HG03460 (cell line): ENCODE measurements at regions not wholly inside any gene's neighbourhood (a gene's known extent, or its start where the extent isn't known, plus 50 kb on each side); places are given as distances from the start of the nearest gene placed in this dataset.

Experiments used
- ATAC-seq: cut with Tn5 transposase; IDR thresholded peaks from one replicate; pipeline ENCODE4 v1.9.1; 2021; ENCODE audit not compliant: unreplicated experiment

DNA sequence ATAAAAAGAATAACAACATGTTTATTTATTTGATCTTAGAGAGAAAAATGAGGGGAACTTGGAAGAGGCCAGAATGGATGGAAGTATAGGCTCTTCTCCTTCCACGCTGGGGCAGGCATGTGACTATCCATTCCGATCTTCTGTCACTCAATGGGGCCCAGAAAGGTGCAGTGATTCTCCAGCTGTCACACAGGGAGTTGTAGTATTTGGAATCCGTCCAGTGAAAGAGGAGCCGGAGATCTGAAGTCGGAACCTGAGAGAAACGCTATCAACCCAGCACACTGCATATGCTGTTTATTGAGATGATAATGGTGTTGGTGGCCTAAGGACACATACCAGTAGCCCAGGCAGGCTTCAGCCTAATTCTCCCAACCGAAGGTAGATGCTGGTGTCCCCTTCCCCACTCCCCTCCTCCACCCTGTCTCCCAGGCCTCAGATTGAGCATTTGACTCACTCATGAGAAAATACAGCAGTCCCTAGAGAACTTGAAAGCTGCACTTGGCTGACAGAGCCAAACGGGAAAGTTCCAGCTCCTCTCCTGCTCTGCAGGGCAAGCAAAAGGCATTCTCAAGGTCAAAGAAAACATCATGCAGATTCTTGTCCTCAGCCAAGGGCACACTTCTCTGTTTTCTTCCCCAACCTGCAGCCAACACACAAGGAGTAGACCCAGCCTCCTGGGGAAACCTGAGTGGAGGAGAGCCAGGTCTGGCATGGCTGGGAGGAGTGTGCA lies 100.4 kb downstream of the IRF2BPL start:
- ATAC-seq = no peak

DNA sequence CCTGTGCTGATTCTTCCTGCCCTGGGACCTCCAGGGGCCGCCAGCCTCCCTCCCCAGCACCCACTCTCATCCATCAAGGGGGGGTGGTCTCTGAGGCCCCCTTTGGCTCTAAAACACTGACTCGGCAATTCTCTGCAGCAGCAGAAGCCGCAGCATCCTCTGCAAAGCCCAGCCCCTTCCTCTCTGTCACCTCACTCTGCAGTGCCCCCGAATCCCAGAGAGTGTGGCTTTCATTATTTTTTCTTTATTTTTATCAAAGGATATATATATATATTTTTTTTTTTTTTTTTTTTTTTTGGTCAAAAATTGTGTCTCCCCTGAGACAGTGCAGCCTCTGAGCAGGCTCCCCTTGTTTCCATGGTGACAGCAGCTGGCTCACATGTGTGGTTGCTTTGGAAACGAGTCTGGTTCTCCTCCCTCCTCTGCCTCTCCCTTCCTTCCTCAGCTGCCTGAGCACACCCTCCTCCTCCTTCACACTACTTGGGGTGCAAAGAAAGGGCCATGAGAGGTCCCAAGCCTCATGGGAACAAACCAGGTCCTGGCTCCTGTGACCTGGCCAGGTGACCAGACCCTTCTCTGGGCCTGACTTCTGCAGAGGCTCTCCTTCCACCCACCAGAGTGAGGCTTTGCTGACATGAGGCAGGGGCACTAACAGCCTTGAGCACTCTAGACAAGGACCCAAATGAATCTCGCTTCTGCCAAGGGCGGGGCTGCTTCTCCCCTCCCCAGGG lies 100.5 kb downstream of the LRRC74A start:
- peak; percentile 82 for ATAC-seq

DNA sequence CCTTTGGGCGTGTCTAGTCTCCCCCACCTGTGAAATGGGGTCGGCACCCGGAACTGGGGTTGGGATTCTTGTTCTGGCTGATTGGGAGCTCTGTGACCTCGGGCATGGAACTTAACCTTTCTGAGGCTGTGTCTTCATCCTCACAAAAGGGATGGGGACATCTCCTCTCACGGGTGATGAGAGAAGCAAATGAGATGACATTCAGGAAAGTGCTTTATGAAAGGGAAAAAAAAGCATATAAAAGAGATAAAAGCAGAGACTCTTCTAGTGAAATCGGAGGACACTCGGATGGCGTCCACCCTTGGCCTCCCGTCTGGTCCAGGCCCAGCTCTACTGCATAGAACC lies 98.9 kb downstream of the LRRC74A start:
- ATAC-seq = no peak

DNA sequence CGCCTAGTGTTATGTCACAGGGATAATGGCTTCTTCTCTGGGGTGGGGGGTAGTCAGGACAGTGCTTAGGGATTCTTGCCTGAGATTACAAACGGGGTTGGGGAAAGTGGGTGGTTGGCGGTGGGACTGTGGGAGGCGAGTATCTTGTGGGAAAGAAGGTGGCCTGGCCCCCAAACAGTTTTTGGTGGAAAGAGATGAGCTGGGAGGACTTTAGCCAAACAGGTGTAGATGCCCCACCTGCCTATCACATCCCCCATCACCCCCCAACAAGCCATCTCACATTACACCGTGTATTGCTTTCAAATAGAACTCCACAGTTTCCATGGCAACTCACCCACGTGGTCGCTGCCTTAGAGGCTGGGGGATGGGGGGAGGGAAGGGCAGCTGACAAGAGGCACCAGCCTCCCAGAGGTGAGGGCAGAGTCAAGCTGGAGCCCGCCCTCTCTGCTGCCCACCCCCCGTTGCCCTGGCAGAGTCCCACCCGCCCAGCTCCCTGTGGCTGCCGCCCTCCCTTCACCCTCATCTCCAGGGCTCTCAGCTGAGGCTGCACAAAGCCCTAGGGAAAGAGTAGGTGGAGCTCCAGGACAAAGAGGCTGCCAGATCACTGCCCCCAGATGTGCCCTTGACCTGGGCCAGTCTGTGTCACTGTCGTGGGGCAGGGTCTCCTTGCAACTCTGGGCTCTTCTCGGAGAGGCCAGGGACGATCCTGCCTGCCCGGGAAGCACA lies 98.3 kb downstream of the LRRC74A start:
- ATAC-seq = no peak

DNA sequence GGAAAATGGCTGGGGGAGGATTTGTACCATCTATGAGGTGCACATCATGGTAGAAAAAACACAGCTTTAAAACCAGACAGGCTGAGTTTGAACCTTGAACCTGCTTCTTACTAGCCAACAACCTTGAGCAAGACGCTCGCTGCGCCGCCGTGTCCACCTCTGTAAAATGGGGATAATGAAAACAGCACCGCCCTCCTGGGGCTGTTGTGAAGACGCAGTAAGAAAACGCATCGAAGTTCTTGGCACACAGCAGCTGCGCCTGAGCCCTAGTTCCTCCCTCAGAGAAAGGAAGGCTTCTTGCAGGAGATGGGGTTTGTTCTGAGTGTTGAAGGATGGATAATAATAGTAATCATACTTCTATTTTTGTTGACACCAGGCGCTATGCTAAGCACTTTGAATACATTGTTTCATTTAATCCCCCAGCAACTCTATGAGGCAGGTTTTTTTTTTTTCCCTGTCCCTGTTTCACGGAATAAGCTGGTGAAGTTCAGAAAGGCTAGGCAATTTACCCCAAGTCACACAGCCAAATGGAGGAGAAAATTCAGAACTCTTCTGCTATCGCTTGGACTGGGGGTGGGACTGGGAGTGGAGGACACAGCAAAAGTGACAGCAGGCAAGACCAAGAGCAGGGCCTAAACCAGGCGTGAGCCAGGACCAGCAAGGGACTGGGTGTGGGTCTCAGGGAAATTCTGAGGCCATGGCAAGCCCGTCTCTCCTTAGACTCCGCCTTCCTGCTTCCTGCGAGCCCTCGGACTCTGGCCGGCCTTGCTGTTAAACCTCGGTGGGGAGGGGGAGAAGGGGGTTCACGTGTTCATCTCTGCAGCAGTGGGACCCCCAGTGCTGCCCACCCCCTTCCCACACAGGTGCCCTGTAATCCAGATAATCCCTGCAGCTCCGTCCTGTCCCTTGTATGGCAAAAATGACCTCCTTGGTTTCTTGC lies 97.5 kb downstream of the LRRC74A start:
- no peak for ATAC-seq

DNA sequence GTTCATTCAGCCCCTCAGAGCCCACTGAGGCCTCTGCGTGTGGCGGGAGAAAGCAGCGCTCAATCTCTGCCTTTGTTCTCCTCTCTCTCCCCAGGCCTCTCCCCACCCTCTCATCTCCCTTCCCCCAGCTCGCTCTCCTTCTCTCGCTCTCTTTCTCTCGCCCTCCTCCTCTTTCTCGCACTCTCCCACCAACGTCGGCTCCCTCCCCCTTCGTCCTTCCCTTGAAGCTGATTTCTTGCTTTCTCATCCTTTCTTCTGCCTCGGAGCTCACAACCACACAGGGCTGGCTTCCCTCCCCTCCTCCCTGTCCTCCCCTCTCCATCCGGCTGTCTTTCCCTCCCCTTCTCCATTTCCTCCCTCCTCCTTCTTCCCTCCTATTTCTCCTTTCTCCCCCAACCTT lies 96.4 kb downstream of the LRRC74A start:
- ATAC-seq = no peak

DNA sequence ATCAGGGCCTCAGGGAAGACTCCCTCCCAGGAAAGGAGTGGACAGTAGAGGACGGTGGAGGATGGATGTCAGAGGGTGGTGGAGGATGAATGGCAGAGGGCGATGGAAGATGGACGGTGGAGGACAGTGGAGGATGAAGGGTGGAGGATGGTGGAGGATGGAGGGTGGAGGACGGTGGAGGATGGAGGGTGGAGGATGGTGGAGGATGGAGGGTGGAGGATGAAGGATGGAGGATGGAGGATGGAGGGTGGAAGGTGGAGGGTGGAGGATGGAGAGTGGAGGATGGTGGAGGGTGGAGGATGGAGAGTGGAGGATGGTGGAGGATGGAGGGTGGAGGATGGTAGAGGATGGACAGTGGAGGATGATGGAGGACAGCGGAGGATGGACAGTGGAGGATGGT lies 95.9 kb downstream of the LRRC74A start:
- no peak for ATAC-seq

DNA sequence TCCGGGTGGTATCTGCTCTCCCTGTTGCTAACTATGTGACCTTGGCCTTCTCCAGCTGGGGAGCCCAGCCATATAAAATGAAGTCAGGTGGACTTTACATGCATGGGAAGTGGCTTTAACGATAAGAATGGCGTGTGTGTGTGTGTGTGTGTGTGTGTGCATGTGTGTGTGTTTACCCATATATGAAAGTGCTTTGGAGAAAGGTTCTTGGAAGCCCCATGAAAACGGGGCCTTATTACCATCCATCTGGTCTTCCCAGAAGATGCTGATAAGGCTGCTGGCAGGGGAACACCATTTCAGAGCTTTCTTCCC lies 94.8 kb downstream of the LRRC74A start:
- ATAC-seq = no peak

DNA sequence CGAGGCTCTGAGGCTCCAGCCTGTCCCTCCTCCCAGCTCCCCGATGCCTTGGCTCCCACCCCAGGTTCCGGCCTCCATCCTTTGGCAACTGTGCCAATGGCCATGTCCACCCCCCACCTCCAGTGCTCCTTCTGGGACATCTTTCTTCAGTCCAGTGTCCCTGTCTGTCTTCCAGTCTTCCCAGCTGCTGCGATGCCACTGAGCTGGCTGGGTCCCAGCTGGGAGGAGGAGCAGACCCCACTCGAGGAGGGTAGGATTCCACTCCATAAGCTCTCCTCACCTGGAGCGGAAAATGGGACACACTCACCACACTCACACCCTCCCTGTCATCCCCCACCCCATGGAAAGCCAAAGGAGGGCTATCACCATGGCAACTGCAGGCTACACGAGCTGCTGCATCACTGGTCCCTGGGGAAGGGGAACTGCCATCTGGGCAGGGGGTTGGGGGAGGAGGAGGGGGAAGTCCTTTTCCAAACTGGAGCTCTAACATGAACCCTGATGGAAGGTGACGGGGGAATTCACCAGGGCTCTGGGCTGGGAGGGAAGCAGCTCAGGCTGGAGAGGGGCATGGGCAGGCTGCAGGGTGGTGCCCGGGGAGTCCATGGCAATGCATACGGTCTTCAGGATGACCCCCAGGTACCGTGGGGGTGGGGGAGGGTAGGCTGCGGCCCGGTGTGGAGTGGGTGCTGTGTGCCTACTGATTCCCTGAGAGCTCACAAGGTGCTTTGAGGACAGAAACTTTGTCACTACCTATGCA lies 94.3 kb downstream of the LRRC74A start:
- ATAC-seq = no peak

DNA sequence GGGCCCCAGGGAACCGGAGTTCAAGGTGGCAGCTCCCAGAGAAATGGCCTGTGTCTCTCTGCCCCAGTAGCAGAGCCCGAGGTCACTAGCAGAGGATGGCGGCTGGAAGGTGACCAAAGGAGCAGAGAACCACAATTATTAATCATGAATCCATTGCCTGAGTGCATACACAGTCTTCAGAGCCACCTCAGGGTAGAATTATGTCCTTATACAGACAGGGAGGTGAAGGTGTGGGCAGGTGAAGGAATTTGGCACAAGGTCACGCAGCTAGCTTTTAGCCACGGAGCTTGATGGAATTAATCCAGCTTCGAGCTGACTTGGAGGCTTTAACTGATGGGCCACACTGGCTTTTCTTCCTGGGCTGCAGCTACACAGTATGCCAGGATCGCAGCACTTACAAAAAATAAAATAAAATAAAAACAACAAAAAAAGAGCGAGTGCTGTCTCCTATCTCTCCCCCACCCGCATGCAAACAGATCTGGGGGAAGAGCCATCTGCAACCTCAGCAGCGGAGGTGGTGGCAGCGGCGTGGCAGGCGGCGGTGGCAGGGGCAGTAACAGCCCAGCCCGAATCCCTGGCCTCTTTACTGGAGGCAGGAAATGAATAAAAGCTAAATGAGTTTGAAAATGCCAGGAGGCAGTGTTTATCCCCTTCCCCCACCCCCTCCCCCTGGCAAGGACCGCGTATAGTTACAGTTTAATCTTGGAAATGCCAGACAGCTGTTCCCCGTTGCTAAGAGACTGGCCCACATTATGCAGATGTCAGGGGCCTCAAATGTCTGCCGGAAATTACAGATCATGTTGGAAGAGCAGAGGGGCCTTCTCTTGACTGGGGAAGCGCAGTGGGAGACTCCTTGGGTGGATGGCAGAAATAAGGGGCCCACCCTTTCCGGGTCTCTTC lies 93.5 kb downstream of the LRRC74A start:
- ATAC-seq = no peak
